Fibroblast of lung (primary cell): ENCODE measurements at regions not wholly inside any gene's neighbourhood (a gene's known extent, or its start where the extent isn't known, plus 50 kb on each side); places are given as distances from the start of the nearest gene placed in this dataset.

ENCODE experiments used
- EZH2 ChIP-seq: IDR thresholded peaks from 2 replicates; pipeline ENCODE4 v1.5.1; 2012; ENCODE audit warnings: low read length, control low read depth, mild to moderate bottlenecking; ENCODE audit errors: missing control alignments
- TF ChIP-seq, protein P1 (sequence below), 2 donors: IDR thresholded peaks in 1 of 2; conservative IDR thresholded peaks in 1 of 2; 1 replicate in 1 of 2; 2 replicates in 1 of 2; pipeline ENCODE4 v1.5.1; 2011 to 2012; ENCODE audit warnings: low read length in 2 of 2, control low read depth in 1 of 2, inconsistent platforms in 1 of 2, low read depth in 1 of 2, mild to moderate bottlenecking in 1 of 2

DNA sequence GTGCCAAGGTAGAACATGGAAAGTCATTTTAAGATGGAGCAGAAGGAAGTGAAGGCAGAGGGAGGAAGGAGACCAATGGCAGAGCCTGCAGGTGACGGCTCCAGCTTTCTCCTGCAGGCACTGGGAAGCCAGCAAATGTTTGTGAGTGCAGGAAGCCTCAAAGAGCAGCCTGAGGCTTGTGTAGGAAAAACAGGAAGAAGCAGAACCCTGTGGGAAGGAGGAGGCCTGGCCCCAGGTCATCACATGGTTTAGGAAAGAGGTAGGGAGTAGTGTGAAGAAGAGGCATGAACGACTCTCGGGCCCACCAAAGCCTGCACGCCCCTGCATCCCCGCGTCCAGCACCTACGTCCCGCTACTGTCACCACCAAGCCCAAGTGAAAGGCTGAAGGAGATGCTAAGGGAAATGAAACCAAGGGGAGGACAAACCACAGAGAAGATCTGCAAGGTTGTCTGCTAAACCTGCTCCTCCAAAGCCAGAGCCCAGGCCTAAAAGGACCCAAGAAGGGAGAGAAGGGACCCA lies 151.5 kb downstream of the CHST1 start:
- no peak for TF ChIP-seq EZH2
- TF ChIP-seq, protein P1, sequence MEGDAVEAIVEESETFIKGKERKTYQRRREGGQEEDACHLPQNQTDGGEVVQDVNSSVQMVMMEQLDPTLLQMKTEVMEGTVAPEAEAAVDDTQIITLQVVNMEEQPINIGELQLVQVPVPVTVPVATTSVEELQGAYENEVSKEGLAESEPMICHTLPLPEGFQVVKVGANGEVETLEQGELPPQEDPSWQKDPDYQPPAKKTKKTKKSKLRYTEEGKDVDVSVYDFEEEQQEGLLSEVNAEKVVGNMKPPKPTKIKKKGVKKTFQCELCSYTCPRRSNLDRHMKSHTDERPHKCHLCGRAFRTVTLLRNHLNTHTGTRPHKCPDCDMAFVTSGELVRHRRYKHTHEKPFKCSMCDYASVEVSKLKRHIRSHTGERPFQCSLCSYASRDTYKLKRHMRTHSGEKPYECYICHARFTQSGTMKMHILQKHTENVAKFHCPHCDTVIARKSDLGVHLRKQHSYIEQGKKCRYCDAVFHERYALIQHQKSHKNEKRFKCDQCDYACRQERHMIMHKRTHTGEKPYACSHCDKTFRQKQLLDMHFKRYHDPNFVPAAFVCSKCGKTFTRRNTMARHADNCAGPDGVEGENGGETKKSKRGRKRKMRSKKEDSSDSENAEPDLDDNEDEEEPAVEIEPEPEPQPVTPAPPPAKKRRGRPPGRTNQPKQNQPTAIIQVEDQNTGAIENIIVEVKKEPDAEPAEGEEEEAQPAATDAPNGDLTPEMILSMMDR (conservative IDR thresholded peaks at IDR 0.05 in 1 of 2, IDR thresholded peaks at IDR 0.05 in 1 of 2; ENCODE audit: low read depth in 1 of 2, low read length in 2 of 2), result no peak
